Stimulated activated naive CD4-positive, alpha-beta T cell treated with Interleukin-2 at 50 U/mL for 16 hours (primary cell): ENCODE measurements at regions not wholly inside any gene's neighbourhood (a gene's known extent, or its start where the extent isn't known, plus 50 kb on each side); places are given as distances from the start of the nearest gene placed in this dataset.

Experiments used
- DNase-seq: peaks from one replicate; lab custom pipeline; 2025; lab: John Stamatoyannopoulos, UW

DNA sequence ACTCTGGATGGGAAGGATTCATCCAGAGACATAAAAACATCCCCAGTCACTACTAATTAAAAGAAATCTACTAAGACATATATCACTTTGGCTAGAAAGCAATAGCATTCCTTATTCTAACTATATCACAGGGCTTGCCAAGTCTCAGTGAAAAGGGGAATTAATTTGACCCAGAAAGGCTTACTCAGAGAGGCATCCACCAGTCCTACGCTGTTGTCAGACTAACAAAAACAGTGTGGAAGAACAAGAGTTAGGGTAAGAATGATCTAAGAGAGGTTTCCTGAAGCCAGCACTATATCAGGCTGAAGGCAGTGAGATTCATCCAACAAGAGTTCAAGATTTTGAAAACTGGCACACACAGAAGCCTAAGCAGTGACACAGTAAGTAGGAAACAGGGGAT lies 126.1 kb downstream of the GDAP2 start:
- DNase-seq = no peak

DNA sequence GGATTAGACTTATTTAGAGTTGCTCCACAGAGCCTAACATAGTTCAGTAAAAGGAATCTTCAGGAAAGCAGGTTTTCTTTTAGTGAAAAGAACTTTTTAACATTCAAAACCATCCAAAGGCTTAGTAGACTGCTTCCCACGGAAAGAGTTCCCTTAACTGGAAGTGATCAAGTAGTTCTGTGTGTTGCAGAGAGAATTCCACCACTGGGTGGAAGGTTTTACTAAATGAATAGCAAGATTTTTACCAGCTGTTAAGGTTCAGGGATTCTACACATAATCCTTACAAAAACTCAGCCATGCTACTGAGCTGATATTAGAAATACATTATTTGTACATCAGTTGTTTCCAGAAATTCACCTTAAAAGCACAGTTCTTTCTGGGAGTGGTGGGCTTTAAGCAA lies 119.7 kb downstream of the GDAP2 start:
- DNase-seq = no peak

DNA sequence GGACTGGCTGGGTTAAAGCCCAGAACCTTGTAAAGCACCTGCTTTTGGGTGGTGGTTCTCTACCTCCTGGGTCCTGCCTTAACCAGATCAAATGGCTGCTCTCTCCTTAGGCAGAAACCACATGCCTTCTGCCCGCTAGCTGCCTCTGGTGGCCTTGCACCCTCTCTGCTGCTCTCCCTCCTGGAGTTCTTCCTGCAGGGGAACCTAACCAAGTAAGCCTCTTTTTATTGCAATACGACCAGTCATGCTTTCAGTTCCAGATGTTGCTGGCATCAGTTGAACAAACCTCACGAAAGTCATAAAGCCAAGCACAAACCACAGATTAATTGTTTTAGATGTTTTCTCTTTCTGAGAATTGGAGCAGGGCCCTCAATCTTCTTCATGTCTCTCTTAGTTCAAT lies 118.9 kb downstream of the GDAP2 start:
- DNase-seq = no peak

DNA sequence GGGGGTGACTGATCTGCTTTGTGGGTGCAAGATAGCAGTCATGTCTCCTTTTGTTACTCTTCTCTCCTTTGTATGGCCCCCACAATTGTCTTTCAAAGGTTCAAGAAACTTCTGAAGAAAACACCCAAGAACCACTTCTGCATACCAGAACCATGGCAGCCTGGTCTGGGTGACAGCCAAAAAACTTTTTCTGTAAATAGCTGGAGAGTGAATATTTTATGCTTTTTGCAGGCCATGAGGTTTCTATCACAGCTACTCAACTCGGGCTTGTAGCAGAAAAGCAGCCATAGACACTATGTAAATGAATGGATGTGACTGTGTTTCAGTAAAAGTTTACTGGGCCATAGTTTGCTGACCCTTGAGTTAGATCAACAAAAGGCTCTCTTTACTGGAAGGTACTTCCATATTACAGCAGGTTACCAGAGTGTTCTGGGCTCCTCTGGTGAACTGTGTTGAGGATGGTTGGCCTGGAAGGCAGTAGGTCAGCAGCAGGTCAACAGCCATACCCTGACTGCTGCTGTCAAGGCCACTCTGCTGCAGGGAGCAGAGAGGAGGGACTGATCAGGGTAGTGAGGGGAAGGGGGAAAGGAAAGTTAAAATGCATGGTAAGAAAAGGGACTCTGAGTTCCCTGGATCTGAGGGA lies 116.4 kb downstream of the GDAP2 start:
- DNase-seq = no peak
